GM12891 (cell line): ENCODE measurements at regions not wholly inside any gene's neighbourhood (a gene's known extent, or its start where the extent isn't known, plus 50 kb on each side); places are given as distances from the start of the nearest gene placed in this dataset.
"Not testable (repeated sequence)": the region's sequence is repeated elsewhere in the genome, so short reads cannot be mapped to it uniquely, and the experiment has no call there.

Source experiments
- PAX5 ChIP-seq: IDR thresholded peaks from 2 replicates; pipeline ENCODE4 v1.6.1; 2011; ENCODE audit warnings: low read length, moderate library complexity, mild to moderate bottlenecking; ENCODE audit not compliant: insufficient read depth, severe bottlenecking
- POLR2A ChIP-seq: IDR thresholded peaks from 2 replicates; pipeline ENCODE4 v1.6.1; 2011; ENCODE audit warnings: low read depth, low read length, control low read depth
- POLR2AphosphoS5 ChIP-seq: IDR thresholded peaks from 2 replicates; pipeline ENCODE4 v1.6.1; 2011; ENCODE audit warnings: low read depth, low read length, control low read depth
- POU2F2 ChIP-seq: IDR thresholded peaks from 2 replicates; pipeline ENCODE4 v1.6.1; 2011; ENCODE audit warnings: low read depth, mild to moderate bottlenecking, control low read depth, low read length, moderate library complexity
- SPI1 ChIP-seq: IDR thresholded peaks from 2 replicates; pipeline ENCODE4 v1.6.1; 2011; ENCODE audit warnings: low read depth, low read length, control low read depth
- TAF1 ChIP-seq: IDR thresholded peaks from 2 replicates; pipeline ENCODE4 v1.6.1; 2011; ENCODE audit warnings: low read depth, low read length, control low read depth

GRCh38 chr1:143833376-143833775, 138.4 kb downstream of the FAM72C start:
- not testable (repeated sequence) for TF ChIP-seq POLR2A, TAF1, POLR2AphosphoS5, PAX5, POU2F2, SPI1
